ENCODE measurements at regions not wholly inside any gene's neighbourhood (a gene's known extent, or its start where the extent isn't known, plus 50 kb on each side); places are given as distances from the start of the nearest gene placed in this dataset.

DNA sequence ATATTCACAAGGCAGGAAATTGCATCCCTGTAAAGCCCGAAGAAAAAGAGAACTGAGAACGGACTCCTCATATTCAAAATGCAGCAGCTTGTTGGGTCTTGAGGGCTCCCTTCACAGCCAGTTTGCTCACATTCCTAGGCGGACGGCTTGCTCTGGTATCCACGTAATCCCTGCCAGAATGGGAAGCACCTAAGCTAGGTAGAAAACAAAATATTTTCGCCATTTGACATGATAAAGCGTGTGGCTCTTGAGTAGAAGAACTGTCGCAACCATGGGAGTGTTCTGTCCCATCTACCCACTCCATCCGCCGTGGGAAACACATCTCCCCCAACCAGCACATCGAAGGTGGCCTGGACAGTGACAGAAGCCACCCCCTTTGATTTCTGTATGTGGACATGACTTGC is 183.1 kb downstream of the GAS1 start:
- no peaks in the 10 kb centered on the region for H3K9me3 ChIP-seq (ENCODE audit: control insufficient read depth, insufficient read depth, low read length)
- no peaks in the 10 kb centered on the region for H3K27me3 ChIP-seq (ENCODE audit: control insufficient read depth, insufficient read depth, low read length)
- no peak overlapping the region for H3K4me3 ChIP-seq (ENCODE audit: low read depth, low read length)
- 92% methylated on average over 11 of the region's 11 CpGs for WGBS (ENCODE audit: insufficient coverage)
- H3K4me1 ChIP-seq (ENCODE audit: control insufficient read depth, insufficient read depth, low read length), result no peaks in the 10 kb centered on the region
- H3K36me3 ChIP-seq (ENCODE audit: control insufficient read depth, insufficient read depth, low read length), result no peaks in the 10 kb centered on the region
- H3K27ac ChIP-seq (ENCODE audit: low read depth, low read length), result no peak overlapping the region
- DNase-seq (ENCODE audit: low read depth in 4 of 6, low spot score in 6 of 6), result no peak

DNA sequence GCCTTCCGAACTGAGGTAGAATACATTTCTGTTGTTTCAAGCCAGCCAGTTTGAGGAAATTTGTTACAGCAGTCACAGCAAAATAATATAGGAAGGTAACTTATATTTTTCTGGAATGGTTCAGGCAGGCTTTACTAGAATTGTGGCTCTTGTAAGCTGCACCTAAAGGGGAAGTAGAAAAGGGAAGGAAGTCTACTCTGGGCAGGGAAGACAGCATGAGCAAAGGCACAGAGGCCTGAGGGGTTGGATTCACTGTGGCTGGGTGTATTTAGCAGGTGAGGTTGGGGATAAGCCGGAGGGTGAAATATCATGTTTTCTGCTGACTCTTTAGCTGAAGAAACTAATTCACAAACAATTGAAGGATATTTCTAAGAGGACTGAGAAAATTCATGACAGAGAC is 183.5 kb downstream of the GAS1 start:
- H3K4me3 ChIP-seq (ENCODE audit: low read depth, low read length), result no peak overlapping the region
- DNase-seq (ENCODE audit: low read depth in 4 of 6, low spot score in 6 of 6), result no peak
- H3K27ac ChIP-seq (ENCODE audit: low read depth, low read length), result no peak overlapping the region
- no peaks in the 10 kb centered on the region for H3K27me3 ChIP-seq (ENCODE audit: control insufficient read depth, insufficient read depth, low read length)
- WGBS (ENCODE audit: insufficient coverage), result 100% methylated on average over 1 of the region's 2 CpGs
- H3K9me3 ChIP-seq (ENCODE audit: control insufficient read depth, insufficient read depth, low read length), result no peaks in the 10 kb centered on the region
- H3K36me3 ChIP-seq (ENCODE audit: control insufficient read depth, insufficient read depth, low read length), result no peaks in the 10 kb centered on the region
- H3K4me1 ChIP-seq (ENCODE audit: control insufficient read depth, insufficient read depth, low read length), result no peaks in the 10 kb centered on the region

DNA sequence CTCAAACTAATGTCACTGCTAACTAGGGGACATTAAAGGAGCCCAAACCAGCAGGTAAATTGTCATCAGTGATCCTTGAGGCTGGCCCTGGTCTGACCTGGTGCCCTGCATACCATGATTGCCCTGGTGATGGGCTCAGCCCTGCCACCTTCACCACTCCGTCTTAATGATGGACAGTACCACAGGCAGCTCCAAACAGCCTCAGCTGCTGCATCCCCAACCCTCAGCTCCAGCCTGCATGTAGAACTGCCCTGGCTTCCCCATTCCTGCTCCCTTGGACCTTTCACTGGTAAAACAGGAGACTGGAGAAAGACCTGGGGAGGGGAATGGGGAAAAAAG is 190.0 kb downstream of the GAS1 start:
- H3K4me1 ChIP-seq (ENCODE audit: control insufficient read depth, insufficient read depth, low read length), result peaks cover 4% of the 10 kb centered on the region
- H3K4me3 ChIP-seq (ENCODE audit: low read depth, low read length), result no peak overlapping the region
- H3K27me3 ChIP-seq (ENCODE audit: control insufficient read depth, insufficient read depth, low read length), result no peaks in the 10 kb centered on the region
- no peaks in the 10 kb centered on the region for H3K9me3 ChIP-seq (ENCODE audit: control insufficient read depth, insufficient read depth, low read length)
- no peaks in the 10 kb centered on the region for H3K36me3 ChIP-seq (ENCODE audit: control insufficient read depth, insufficient read depth, low read length)
- DNase-seq (ENCODE audit: low read depth in 4 of 6, low spot score in 6 of 6), result no peak
- no peak overlapping the region for H3K27ac ChIP-seq (ENCODE audit: low read depth, low read length)
- WGBS (ENCODE audit: insufficient coverage), result 100% methylated on average over 1 of the region's 1 CpG

DNA sequence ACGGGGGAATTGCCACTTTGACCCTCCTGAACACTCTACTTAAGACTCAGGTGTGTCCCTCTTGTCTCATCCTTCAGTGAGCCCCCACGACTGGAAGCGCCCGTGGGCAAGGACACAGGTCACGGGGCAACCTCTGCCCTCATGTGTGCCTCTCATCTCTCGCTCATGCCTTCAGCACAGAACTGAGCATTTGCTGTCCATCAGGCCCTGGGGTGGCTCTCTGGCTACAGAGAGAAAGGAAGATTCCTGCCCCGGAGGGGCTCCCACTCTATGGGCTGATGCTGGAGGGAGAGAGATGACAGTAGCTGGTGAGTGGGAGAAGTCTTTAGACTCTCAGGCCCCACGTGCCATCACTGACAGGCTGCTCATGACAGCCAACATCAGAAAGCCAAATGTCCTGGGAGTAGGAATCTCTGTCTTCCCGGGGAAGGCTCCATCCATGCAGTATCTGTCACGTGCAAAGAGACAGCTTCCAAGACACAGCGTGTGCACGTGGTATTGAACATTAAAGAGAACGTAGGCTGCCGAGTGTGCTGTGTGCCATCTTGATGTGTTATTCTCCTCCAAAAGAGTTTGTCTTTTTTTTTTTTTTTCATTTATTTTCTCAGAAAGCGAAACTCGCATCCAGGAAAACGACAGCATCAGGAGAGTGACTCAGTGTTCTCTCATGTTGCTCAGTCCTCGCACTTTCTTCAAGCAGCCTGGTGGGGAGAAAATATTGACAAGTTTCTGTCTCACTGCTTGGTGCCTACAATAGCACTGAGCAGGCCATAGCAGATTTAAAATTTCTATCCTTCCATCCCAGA is 190.5 kb downstream of the GAS1 start:
- peaks cover 4% of the 10 kb centered on the region for H3K4me1 ChIP-seq (ENCODE audit: control insufficient read depth, insufficient read depth, low read length)
- H3K27ac ChIP-seq (ENCODE audit: low read depth, low read length), result no peak overlapping the region
- WGBS (ENCODE audit: insufficient coverage), result 76% methylated on average over 9 of the region's 18 CpGs
- no peaks in the 10 kb centered on the region for H3K9me3 ChIP-seq (ENCODE audit: control insufficient read depth, insufficient read depth, low read length)
- no peak for DNase-seq (ENCODE audit: low read depth in 4 of 6, low spot score in 6 of 6)
- H3K27me3 ChIP-seq (ENCODE audit: control insufficient read depth, insufficient read depth, low read length), result no peaks in the 10 kb centered on the region
- H3K4me3 ChIP-seq (ENCODE audit: low read depth, low read length), result no peak overlapping the region
- no peaks in the 10 kb centered on the region for H3K36me3 ChIP-seq (ENCODE audit: control insufficient read depth, insufficient read depth, low read length)

DNA sequence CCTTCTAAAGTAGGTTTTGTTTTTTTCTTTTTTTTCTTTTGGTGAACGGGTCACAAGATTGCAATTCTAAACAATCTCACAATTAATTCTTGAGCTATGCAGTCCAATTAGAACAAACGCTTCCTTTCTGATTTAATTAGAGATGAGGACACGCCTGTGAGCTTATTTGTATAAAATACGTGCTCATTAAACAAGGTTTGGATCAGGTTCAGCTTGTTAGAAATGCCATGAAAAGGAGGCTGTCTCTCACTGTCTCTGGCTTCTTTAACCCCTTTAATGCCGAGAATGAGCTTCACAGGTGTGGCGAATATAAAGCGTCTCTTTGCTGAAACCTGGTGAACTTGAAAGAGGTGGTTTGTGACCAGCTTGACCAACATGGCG is 191.8 kb downstream of the GAS1 start:
- no peaks in the 10 kb centered on the region for H3K9me3 ChIP-seq (ENCODE audit: control insufficient read depth, insufficient read depth, low read length)
- peak in 1 of 6 donors; percentile 58 for DNase-seq (ENCODE audit: low read depth in 4 of 6, low spot score in 6 of 6)
- no peak overlapping the region for H3K4me3 ChIP-seq (ENCODE audit: low read depth, low read length)
- no peak overlapping the region for H3K27ac ChIP-seq (ENCODE audit: low read depth, low read length)
- 92% methylated on average over 2 of the region's 8 CpGs for WGBS (ENCODE audit: insufficient coverage)
- H3K4me1 ChIP-seq (ENCODE audit: control insufficient read depth, insufficient read depth, low read length), result peaks cover 4% of the 10 kb centered on the region
- no peaks in the 10 kb centered on the region for H3K27me3 ChIP-seq (ENCODE audit: control insufficient read depth, insufficient read depth, low read length)
- H3K36me3 ChIP-seq (ENCODE audit: control insufficient read depth, insufficient read depth, low read length), result no peaks in the 10 kb centered on the region

DNA sequence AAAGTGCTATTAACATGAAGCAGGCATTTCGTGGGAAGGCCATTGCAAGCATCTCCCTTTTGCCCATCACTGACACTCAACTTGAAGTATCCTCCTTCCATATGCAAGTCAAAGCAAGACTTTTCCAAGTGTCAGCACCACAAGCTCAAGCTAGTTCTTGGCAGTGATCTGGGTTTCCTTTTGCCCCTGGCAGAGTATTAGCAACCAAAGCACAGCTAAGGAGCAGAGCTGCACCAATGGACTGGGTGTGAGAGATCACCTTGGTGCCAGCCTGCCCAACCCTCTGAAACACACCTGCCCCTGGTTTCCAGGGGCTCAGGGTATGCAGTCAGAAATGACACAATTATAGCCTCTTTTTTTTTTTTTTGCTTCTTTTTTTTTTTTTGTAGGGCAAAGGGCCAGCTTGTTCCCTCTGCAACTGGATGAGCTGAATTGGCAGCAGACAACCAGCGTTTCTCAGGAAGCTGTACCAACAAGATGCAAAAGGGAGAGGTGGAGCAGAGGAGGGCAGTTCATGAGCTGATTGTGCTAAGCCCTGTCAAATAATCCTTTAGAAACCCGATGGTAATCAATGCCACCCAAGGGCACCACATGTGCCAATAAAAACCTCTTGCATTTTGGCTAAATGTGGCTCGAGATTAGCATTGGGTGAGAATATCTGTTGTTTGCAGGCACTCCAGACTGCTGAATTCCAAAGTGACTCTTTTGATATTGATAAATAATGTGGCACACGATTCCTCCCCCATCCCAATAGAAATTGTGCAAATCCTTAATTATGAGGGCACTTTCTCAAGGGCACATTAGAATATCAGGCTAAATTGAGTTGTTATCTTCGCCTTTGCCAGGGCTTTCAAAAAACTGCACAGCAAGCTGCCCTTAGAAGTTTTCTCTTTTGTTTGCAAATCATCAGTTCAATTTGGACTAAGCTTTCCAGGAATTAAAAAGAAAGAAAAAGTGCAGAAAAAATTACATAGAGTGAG is 192.4 kb downstream of the GAS1 start:
- Histone ChIP-seq H3K36me3 (ENCODE audit: control insufficient read depth, insufficient read depth, low read length) (no peaks in the 10 kb centered on the region), H3K27ac (ENCODE audit: low read depth, low read length) (no peak overlapping the region), H3K4me1 (ENCODE audit: control insufficient read depth, insufficient read depth, low read length) (peaks cover 4% of the 10 kb centered on the region), H3K4me3 (ENCODE audit: low read depth, low read length) (no peak overlapping the region), H3K27me3 (ENCODE audit: control insufficient read depth, insufficient read depth, low read length) (no peaks in the 10 kb centered on the region), H3K9me3 (ENCODE audit: control insufficient read depth, insufficient read depth, low read length) (no peaks in the 10 kb centered on the region)
- DNase-seq (ENCODE audit: low read depth in 4 of 6, low spot score in 6 of 6), result peak in 2 of 6 donors; percentile 51 to 65
- WGBS (ENCODE audit: insufficient coverage), result 38% methylated on average over 4 of the region's 6 CpGs

DNA sequence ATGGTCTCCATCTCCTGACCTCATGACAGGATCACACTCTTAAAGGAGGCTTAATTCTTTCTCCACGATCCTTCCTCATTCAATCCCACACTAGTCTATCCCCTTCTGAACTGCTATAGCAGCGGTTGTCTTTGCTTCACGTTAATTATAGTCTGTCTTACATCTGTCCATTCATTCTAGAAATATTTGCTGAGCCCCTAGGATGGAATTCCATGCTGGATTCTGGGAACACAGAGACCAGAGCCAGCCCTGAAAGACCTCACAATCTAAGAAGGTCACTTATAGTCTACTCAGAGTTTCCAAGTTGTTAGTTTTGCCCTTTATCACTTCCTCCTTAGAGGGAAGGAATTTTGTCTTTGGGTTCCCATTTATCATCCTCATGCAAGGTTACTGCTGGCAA is 193.5 kb downstream of the GAS1 start:
- H3K36me3 ChIP-seq (ENCODE audit: control insufficient read depth, insufficient read depth, low read length), result no peaks in the 10 kb centered on the region
- no peak for DNase-seq (ENCODE audit: low read depth in 4 of 6, low spot score in 6 of 6)
- H3K27me3 ChIP-seq (ENCODE audit: control insufficient read depth, insufficient read depth, low read length), result no peaks in the 10 kb centered on the region
- no peak overlapping the region for H3K4me3 ChIP-seq (ENCODE audit: low read depth, low read length)
- 97% methylated on average over 3 of the region's 3 CpGs for WGBS (ENCODE audit: insufficient coverage)
- no peak overlapping the region for H3K27ac ChIP-seq (ENCODE audit: low read depth, low read length)
- H3K4me1 ChIP-seq (ENCODE audit: control insufficient read depth, insufficient read depth, low read length), result peaks cover 4% of the 10 kb centered on the region
- no peaks in the 10 kb centered on the region for H3K9me3 ChIP-seq (ENCODE audit: control insufficient read depth, insufficient read depth, low read length)

DNA sequence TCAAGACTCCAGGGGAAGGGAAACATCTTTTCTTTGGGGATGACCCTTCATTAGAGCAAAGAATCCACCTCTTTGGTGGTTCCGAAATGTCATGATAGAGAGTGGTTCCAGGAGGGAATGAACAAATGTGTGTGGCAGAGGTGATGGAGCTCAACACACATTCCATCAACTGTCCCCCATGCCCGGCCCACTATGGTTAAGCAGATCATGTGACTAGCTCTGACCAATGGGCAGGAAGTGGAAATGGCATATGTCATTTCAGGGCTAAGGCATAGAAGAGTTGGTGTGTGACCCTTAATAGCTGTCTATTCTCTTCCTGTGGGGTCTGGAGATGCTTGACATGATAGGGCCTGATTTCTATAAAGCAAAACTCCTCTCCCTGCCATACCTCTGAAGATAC is 194.6 kb downstream of the GAS1 start:
- WGBS (ENCODE audit: insufficient coverage), result no CpG with 5 or more reads among the region's 2 CpGs
- H3K36me3 ChIP-seq (ENCODE audit: control insufficient read depth, insufficient read depth, low read length), result no peaks in the 10 kb centered on the region

DNA sequence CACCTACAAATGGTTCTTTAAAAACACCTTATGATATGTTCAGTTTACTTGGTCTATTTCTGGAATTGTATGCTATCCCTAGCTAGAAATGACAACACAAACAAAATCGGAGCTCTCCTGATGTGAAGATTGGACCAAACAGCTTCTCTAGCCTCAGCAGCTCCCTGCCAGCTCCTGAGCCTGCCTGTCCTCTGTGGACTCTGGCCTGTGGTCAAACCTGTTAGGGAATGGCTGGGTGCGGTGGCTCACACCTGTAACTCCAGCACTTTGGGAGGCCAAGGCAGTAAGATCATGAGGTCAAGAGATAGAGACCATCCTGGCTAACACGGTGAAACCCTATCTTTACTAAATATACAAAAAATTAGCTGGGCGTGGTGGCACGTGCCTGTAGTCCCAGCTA is 195.3 kb downstream of the GAS1 start:
- no peaks in the 10 kb centered on the region for H3K27me3 ChIP-seq (ENCODE audit: control insufficient read depth, insufficient read depth, low read length)
- no peaks in the 10 kb centered on the region for H3K9me3 ChIP-seq (ENCODE audit: control insufficient read depth, insufficient read depth, low read length)
- H3K4me1 ChIP-seq (ENCODE audit: control insufficient read depth, insufficient read depth, low read length), result peaks cover 4% of the 10 kb centered on the region
- 92% methylated on average over 2 of the region's 5 CpGs for WGBS (ENCODE audit: insufficient coverage)
- no peak for DNase-seq (ENCODE audit: low read depth in 4 of 6, low spot score in 6 of 6)
- H3K27ac ChIP-seq (ENCODE audit: low read depth, low read length), result no peak overlapping the region
- H3K36me3 ChIP-seq (ENCODE audit: control insufficient read depth, insufficient read depth, low read length), result no peaks in the 10 kb centered on the region
- H3K4me3 ChIP-seq (ENCODE audit: low read depth, low read length), result no peak overlapping the region

More for the DNA sequence above, 194.6 kb downstream of the GAS1 start:
- no peak for DNase-seq (ENCODE audit: low read depth in 4 of 6, low spot score in 6 of 6)
- Histone ChIP-seq H3K4me1 (ENCODE audit: control insufficient read depth, insufficient read depth, low read length) (peaks cover 4% of the 10 kb centered on the region), H3K27me3 (ENCODE audit: control insufficient read depth, insufficient read depth, low read length) (no peaks in the 10 kb centered on the region), H3K9me3 (ENCODE audit: control insufficient read depth, insufficient read depth, low read length) (no peaks in the 10 kb centered on the region), H3K27ac (ENCODE audit: low read depth, low read length) (no peak overlapping the region), H3K4me3 (ENCODE audit: low read depth, low read length) (no peak overlapping the region)
